PFSK-1 (cell line): ENCODE measurements at regions not wholly inside any gene's neighbourhood (a gene's known extent, or its start where the extent isn't known, plus 50 kb on each side); places are given as distances from the start of the nearest gene placed in this dataset.

Experiments used
- FOXP2 ChIP-seq: optimal IDR thresholded peaks from 2 replicates; pipeline ENCODE3; 2011; ENCODE audit warnings: borderline replicate concordance, control low read depth, inconsistent platforms; ENCODE audit not compliant: insufficient read depth; ENCODE audit errors: extremely low read length, extremely low read depth
- POLR2AphosphoS5 ChIP-seq: IDR thresholded peaks from 2 replicates; pipeline ENCODE4 v1.6.1; 2012; ENCODE audit warnings: low read depth, mild to moderate bottlenecking, control low read depth, low read length, moderate library complexity
- SIN3A ChIP-seq: IDR thresholded peaks from 2 replicates; pipeline ENCODE4 v1.6.1; 2012; ENCODE audit warnings: mild to moderate bottlenecking, low read length, moderate library complexity, borderline replicate concordance; ENCODE audit not compliant: insufficient read depth
- TAF1 ChIP-seq: IDR thresholded peaks from 2 replicates; pipeline ENCODE4 v1.6.1; 2012; ENCODE audit warnings: low read length, control low read depth, borderline replicate concordance; ENCODE audit not compliant: insufficient read depth
- TF ChIP-seq, protein P1 (sequence below), 2 experiments: IDR thresholded peaks; 2 replicates each; pipeline versions ENCODE4 v1.6.1 to v1.8.0; 2011 to 2012; ENCODE audit warnings: low read depth in 2 of 2, low read length in 2 of 2, control low read depth in 1 of 2, inconsistent platforms in 1 of 2, mild to moderate bottlenecking in 1 of 2, moderate library complexity in 1 of 2; ENCODE audit not compliant: insufficient read depth in 1 of 2

GRCh38 chr3:53944028-53944427, 52.4 kb upstream of the SELENOK start:
- TF ChIP-seq, protein P1, sequence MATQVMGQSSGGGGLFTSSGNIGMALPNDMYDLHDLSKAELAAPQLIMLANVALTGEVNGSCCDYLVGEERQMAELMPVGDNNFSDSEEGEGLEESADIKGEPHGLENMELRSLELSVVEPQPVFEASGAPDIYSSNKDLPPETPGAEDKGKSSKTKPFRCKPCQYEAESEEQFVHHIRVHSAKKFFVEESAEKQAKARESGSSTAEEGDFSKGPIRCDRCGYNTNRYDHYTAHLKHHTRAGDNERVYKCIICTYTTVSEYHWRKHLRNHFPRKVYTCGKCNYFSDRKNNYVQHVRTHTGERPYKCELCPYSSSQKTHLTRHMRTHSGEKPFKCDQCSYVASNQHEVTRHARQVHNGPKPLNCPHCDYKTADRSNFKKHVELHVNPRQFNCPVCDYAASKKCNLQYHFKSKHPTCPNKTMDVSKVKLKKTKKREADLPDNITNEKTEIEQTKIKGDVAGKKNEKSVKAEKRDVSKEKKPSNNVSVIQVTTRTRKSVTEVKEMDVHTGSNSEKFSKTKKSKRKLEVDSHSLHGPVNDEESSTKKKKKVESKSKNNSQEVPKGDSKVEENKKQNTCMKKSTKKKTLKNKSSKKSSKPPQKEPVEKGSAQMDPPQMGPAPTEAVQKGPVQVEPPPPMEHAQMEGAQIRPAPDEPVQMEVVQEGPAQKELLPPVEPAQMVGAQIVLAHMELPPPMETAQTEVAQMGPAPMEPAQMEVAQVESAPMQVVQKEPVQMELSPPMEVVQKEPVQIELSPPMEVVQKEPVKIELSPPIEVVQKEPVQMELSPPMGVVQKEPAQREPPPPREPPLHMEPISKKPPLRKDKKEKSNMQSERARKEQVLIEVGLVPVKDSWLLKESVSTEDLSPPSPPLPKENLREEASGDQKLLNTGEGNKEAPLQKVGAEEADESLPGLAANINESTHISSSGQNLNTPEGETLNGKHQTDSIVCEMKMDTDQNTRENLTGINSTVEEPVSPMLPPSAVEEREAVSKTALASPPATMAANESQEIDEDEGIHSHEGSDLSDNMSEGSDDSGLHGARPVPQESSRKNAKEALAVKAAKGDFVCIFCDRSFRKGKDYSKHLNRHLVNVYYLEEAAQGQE (IDR thresholded peaks at IDR 0.05; ENCODE audit: insufficient read depth in 1 of 2, low read depth in 2 of 2, low read length in 2 of 2): no peak
- TF ChIP-seq TAF1: no peak
- TF ChIP-seq FOXP2: no peak

GRCh38 chr3:53941950-53942349, 50.3 kb upstream of the SELENOK start:
- TF ChIP-seq TAF1 (no peak), SIN3A (no peak), FOXP2 (no peak), POLR2AphosphoS5 (no peak)
- TF ChIP-seq, protein P1 (IDR thresholded peaks at IDR 0.05; ENCODE audit: insufficient read depth in 1 of 2, low read depth in 2 of 2, low read length in 2 of 2): no peak
